Breast epithelium (tissue), 3 donors: ENCODE measurements at regions not wholly inside any gene's neighbourhood (a gene's known extent, or its start where the extent isn't known, plus 50 kb on each side); places are given as distances from the start of the nearest gene placed in this dataset.

Experiments
- POLR2A ChIP-seq: fragments of 450-650 bp; IDR thresholded peaks from one replicate; pipeline ENCODE4 v1.6.1; 2016; ENCODE audit warnings: antibody characterized with exemption, mild to moderate bottlenecking, moderate library complexity
- POLR2AphosphoS5 ChIP-seq, 3 donors: sonication (generic); formaldehyde crosslinking; IDR thresholded peaks; one replicate each; pipeline ENCODE4 v1.6.1; 2017; ENCODE audit warnings: antibody characterized with exemption in 3 of 3
- TF ChIP-seq, protein P1 (sequence below), 3 donors: fragments of 450-650 bp; IDR thresholded peaks; one replicate each; pipeline ENCODE4 v1.5.1; 2016 to 2017; ENCODE audit warnings: antibody characterized with exemption in 3 of 3, mild to moderate bottlenecking in 3 of 3, moderate library complexity in 3 of 3

DNA sequence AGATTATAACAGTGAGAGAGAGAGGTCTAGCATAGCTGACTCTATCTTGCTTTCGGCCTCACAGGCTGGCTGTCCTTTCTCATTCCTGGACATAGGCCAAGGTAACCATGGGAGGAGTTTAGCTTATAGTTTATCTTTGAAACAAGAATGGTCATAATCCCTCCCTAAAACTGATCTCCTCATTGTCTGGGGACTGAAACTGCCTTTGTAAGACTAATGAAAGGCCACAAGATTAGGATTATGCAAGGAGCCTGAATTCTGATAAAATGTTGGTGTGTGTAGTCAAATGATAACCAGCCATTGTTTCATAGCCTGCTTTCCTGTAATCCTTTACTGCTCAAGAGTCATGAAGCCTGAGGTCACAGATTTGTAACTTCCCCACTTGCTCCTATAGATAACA is 131.9 kb upstream of the LYPLAL1 start:
- TF ChIP-seq POLR2A (no peak), POLR2AphosphoS5 (IDR thresholded peaks at IDR 0.05) (no peak)
- TF ChIP-seq, protein P1, sequence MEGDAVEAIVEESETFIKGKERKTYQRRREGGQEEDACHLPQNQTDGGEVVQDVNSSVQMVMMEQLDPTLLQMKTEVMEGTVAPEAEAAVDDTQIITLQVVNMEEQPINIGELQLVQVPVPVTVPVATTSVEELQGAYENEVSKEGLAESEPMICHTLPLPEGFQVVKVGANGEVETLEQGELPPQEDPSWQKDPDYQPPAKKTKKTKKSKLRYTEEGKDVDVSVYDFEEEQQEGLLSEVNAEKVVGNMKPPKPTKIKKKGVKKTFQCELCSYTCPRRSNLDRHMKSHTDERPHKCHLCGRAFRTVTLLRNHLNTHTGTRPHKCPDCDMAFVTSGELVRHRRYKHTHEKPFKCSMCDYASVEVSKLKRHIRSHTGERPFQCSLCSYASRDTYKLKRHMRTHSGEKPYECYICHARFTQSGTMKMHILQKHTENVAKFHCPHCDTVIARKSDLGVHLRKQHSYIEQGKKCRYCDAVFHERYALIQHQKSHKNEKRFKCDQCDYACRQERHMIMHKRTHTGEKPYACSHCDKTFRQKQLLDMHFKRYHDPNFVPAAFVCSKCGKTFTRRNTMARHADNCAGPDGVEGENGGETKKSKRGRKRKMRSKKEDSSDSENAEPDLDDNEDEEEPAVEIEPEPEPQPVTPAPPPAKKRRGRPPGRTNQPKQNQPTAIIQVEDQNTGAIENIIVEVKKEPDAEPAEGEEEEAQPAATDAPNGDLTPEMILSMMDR (IDR thresholded peaks at IDR 0.05) = no peak
